ENCODE measurements at regions not wholly inside any gene's neighbourhood (a gene's known extent, or its start where the extent isn't known, plus 50 kb on each side); places are given as distances from the start of the nearest gene placed in this dataset.

DNA sequence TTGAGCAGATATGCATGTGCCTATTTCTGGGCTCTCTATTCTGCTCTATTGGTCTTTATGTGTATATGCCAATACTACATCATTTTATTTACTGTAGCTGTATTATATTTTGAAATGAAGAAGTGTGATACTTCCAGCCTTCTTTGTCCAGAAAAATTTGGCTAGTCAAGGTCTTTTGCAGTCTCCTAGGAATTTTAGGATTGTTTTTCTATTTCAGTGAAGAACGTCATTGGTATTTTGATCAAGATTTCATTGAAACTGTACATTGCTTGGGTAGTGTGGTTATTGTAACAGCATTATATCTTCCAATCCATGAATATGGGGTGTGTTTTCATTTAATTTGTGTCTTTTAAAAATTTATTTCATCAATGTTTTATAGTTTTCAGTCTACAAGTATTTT lies 400.3 kb downstream of the AASDHPPT start:
- no peaks in the 10 kb centered on the region for H3K4me1 Mint-ChIP-seq
- H3K27ac Mint-ChIP-seq = no peak overlapping the region
- H3K4me3 Mint-ChIP-seq = no peak overlapping the region
- no peaks in the 10 kb centered on the region for H3K9me3 Mint-ChIP-seq
- no peaks in the 10 kb centered on the region for H3K36me3 Mint-ChIP-seq
- no peaks in the 10 kb centered on the region for H3K27me3 Mint-ChIP-seq
- ATAC-seq = no peak

DNA sequence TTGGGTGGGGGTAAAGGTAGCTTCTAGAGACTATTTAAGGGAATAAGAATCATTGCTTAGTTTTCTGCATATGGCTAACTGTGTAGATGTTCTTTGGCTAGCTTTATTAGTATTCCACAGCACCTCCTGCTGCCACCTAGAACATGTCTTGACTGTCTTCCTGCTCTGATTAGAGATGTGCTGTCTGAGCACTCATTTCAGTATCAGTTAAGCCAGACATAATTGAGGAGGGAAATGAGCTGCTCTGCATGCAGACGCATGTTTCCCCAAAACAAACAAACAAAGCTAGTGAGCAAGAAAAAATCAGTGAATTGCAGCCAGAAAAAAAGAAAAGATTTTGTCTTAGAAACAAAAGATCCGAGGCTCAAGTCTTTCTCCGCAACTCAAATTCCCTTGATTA lies 402.2 kb downstream of the AASDHPPT start:
- ATAC-seq = no peak
- H3K36me3 Mint-ChIP-seq = no peaks in the 10 kb centered on the region
- no peaks in the 10 kb centered on the region for H3K9me3 Mint-ChIP-seq
- H3K27me3 Mint-ChIP-seq = no peaks in the 10 kb centered on the region
- no peak overlapping the region for H3K27ac Mint-ChIP-seq
- no peak overlapping the region for H3K4me3 Mint-ChIP-seq
- no peaks in the 10 kb centered on the region for H3K4me1 Mint-ChIP-seq

DNA sequence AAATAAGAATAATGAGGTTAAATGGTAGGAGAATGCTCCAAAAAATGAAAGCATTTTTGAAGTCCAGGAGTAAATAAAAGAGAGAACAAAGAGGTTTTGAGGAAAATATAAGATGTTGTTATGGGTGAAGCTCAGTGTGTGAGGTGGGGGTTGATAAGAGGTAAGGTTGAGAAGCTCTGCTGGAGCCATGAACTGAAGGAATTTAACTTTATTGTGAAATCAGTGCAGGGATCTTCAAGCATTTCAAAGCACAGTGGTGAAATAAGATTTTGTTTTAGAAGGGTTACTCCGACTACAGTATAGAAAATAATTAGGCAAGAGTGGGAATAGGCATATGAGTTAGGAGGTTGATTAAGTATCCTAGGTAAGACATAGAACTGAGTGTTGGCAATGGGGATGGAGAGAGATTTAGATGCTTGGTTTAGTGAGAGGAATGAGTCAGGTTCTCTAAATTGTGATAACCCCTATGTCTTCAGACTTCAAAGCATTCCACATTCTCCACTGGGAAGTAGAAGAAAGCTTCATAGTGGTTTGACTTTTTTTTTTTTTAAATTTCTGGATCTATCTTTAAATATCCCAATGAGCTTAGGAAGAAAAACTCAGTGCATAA lies 403.2 kb downstream of the AASDHPPT start:
- Mint-ChIP-seq H3K9me3 (no peaks in the 10 kb centered on the region), H3K4me3 (no peak overlapping the region), H3K27ac (no peak overlapping the region), H3K36me3 (no peaks in the 10 kb centered on the region), H3K27me3 (no peaks in the 10 kb centered on the region), H3K4me1 (no peaks in the 10 kb centered on the region)
- ATAC-seq = no peak

DNA sequence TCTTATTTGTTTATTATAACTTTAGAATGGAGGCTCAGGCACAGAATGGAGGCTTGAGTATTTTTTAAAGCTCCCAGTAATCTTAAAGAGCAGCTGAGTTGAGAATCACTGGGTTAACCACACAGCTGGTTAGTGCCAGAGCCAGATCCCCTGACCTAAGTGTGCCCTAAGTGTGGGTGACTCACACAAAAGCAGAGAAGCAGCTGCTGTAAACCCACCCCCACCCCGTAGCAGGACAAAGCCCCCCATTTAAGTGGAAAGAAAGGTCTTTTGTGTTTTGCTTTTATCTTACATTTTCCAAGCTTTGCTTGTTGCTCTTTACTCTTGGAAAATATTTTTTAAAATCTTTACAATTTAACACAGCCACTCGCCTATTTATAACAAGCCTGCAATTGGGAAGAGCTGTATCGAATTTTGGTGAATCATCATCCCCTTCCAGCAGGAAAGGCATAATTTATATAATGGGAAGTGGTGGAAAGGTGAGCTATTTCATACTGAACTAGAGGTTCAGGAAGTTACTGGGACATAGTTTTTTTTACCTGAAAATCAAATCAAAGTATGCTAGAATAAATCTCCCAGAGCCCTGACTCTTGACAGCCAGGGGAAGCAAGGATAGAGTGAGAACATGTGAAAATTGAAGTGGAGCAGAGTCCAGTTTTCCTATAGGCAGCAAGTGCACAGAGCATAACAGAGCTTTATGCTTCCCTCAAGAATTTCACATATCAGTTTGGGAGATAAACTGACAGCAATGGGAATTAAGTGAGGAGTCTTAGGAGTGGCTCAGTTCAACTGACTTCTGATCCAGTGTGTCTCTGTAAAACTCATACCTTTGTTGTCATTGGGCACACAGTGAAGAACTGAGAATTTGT lies 405.7 kb downstream of the AASDHPPT start:
- H3K36me3 Mint-ChIP-seq = no peaks in the 10 kb centered on the region
- H3K4me3 Mint-ChIP-seq = no peak overlapping the region
- ATAC-seq = no peak
- H3K4me1 Mint-ChIP-seq = no peaks in the 10 kb centered on the region
- H3K27ac Mint-ChIP-seq = no peak overlapping the region
- no peaks in the 10 kb centered on the region for H3K27me3 Mint-ChIP-seq
- H3K9me3 Mint-ChIP-seq = no peaks in the 10 kb centered on the region

DNA sequence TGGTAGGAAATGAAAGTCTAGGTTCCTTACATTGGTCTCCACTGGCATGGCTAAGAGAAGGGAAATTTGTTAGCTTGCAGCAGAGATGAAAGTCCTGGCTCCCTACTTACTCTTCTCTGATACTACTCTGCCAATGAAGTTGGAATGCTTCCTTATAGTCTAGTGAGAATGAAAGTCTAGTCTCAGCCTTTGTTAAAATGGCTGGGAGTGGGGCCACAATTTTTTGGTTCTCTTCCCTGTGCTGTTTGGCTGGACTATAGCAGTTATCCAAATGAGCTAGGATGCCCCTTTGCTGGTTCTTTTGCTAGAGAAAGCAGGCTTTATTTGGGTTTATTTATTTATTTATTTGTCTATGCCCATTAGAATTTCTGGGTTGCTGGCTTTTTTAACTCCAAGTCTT lies 414.3 kb downstream of the AASDHPPT start:
- Mint-ChIP-seq H3K4me3 (no peak overlapping the region), H3K4me1 (no peaks in the 10 kb centered on the region), H3K9me3 (peaks cover 3% of the 10 kb centered on the region), H3K27ac (no peak overlapping the region), H3K27me3 (no peaks in the 10 kb centered on the region), H3K36me3 (no peaks in the 10 kb centered on the region)
- ATAC-seq = no peak

DNA sequence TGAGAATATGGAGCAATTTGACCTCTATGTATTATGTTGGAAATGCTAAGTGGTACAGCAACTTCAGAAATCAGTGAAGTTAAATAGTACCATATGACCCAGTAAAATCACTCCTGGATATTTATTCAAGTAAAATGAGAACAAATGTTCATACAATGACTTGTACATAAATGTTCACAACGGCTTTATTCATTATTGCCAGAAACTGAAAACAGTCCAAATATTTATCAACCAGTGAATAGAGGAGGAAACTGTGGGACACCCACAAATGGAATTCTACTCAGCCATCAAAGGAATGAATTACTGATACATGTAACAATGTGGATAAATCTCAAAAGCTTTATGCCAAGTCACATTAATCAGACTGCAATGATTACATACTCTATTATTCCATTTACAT lies 416.3 kb downstream of the AASDHPPT start:
- no peaks in the 10 kb centered on the region for H3K4me1 Mint-ChIP-seq
- ATAC-seq = no peak
- no peak overlapping the region for H3K4me3 Mint-ChIP-seq
- no peaks in the 10 kb centered on the region for H3K36me3 Mint-ChIP-seq
- no peaks in the 10 kb centered on the region for H3K27me3 Mint-ChIP-seq
- H3K27ac Mint-ChIP-seq = no peak overlapping the region
- H3K9me3 Mint-ChIP-seq = peaks cover 3% of the 10 kb centered on the region

DNA sequence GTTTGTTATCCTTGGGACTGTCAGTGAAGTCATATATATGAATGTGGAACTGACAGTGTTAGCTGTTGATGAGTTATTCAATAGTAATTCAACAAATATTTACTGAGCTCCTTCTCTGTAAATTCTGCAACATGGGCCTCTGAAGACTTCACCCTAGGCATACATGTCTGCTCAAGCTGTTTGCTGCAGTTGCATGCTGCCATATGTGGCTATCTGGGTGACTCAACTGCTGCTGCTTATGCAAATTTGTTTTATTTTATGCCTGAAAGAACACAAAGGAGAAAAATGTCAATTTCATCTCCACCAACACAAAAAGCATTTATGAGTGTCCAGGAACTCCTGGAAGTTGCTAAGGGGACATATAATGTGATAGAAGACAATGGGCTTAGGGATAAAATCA lies 417.6 kb downstream of the AASDHPPT start:
- no peak overlapping the region for H3K4me3 Mint-ChIP-seq
- H3K27me3 Mint-ChIP-seq = no peaks in the 10 kb centered on the region
- ATAC-seq = no peak
- H3K36me3 Mint-ChIP-seq = no peaks in the 10 kb centered on the region
- H3K4me1 Mint-ChIP-seq = no peaks in the 10 kb centered on the region
- peaks cover 3% of the 10 kb centered on the region for H3K9me3 Mint-ChIP-seq
- no peak overlapping the region for H3K27ac Mint-ChIP-seq

DNA sequence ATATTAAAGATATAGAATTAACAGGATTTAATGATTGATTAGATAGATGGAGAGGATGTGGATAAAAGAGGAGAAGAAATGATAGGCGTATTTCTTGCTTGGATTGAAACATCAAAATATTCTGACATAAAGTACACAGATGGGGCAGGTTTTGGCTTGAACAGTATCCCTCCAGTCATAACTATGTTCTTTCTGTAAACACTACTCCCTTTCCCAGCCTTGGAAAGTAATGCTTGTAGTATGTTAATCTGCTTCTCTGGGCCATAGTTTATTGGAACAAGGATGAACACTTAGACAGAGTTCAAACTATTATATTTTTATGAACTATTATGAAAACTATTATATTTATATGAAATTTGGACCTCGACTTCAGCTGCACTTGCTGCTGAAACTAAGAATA lies 419.2 kb downstream of the AASDHPPT start:
- H3K27me3 Mint-ChIP-seq = no peaks in the 10 kb centered on the region
- peaks cover 3% of the 10 kb centered on the region for H3K9me3 Mint-ChIP-seq
- no peak for ATAC-seq
- no peaks in the 10 kb centered on the region for H3K36me3 Mint-ChIP-seq
- no peak overlapping the region for H3K4me3 Mint-ChIP-seq
- H3K4me1 Mint-ChIP-seq = no peaks in the 10 kb centered on the region
- no peak overlapping the region for H3K27ac Mint-ChIP-seq

DNA sequence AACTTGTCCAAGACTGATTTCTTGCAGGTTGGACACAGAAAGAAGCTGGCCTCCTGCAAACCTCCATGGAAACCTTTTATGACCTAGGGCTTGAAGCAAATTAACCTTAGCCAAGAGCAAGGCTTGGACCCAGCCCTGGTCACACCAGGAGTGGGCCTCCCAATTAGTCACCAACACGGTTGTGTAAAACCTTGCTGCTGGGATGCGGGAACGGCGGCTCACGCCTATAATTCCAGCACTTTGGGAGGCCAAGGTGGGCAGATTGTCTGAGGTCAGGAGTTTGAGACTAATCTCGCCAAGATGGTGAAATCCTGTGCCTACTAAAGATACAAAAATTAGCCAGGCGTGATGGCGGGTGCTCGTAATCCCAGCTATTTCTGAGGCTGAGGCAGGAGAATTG lies 419.9 kb downstream of the AASDHPPT start:
- peaks cover 6% of the 10 kb centered on the region for H3K9me3 Mint-ChIP-seq
- no peaks in the 10 kb centered on the region for H3K4me1 Mint-ChIP-seq
- ATAC-seq = no peak
- H3K36me3 Mint-ChIP-seq = no peaks in the 10 kb centered on the region
- H3K27me3 Mint-ChIP-seq = no peaks in the 10 kb centered on the region
- H3K4me3 Mint-ChIP-seq = no peak overlapping the region
- no peak overlapping the region for H3K27ac Mint-ChIP-seq

DNA sequence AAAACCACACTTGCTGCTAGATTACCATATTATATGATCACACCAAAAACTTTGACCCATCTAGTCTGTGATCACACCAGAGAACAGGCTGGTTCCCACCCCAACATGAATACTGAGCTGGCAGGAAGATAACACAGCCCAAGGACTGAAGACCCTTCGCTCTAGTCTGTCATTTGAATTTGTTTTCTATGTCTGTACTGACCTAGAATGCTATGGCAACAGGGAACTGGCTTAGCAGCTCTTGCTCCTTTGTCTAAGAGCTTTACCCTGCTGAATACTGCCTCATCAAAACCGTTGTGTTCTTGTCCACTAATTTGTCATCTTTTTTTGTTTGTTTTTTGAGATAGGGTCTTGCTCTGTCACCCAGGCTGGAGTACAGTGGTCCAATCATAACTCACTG lies 420.4 kb downstream of the AASDHPPT start:
- Mint-ChIP-seq H3K4me3 (no peak overlapping the region), H3K27ac (no peak overlapping the region), H3K4me1 (no peaks in the 10 kb centered on the region), H3K36me3 (no peaks in the 10 kb centered on the region), H3K9me3 (peaks cover 6% of the 10 kb centered on the region), H3K27me3 (no peaks in the 10 kb centered on the region)
- ATAC-seq = no peak

DNA sequence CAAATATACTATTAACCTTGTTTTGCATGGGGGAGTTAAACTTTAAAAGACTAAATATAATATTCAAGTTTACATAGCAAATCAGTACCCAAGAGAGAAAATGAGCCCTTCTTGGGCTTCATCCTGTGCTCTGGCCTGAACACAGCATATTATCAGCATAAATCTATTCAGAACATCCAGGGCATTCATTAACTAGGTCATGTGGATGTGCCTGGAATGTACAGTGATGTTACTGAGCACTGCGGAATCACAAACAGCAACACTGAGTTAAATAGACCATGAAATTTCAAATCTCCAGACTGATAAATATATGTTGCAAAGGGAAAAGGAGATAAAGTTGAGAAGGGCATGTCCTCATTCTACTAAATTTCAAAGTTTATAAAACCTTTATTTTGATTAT lies 426.4 kb downstream of the AASDHPPT start:
- no peak overlapping the region for H3K27ac Mint-ChIP-seq
- H3K4me1 Mint-ChIP-seq = no peaks in the 10 kb centered on the region
- H3K27me3 Mint-ChIP-seq = no peaks in the 10 kb centered on the region
- ATAC-seq = no peak
- H3K4me3 Mint-ChIP-seq = no peak overlapping the region
- H3K9me3 Mint-ChIP-seq = peaks cover 3% of the 10 kb centered on the region
- no peaks in the 10 kb centered on the region for H3K36me3 Mint-ChIP-seq

DNA sequence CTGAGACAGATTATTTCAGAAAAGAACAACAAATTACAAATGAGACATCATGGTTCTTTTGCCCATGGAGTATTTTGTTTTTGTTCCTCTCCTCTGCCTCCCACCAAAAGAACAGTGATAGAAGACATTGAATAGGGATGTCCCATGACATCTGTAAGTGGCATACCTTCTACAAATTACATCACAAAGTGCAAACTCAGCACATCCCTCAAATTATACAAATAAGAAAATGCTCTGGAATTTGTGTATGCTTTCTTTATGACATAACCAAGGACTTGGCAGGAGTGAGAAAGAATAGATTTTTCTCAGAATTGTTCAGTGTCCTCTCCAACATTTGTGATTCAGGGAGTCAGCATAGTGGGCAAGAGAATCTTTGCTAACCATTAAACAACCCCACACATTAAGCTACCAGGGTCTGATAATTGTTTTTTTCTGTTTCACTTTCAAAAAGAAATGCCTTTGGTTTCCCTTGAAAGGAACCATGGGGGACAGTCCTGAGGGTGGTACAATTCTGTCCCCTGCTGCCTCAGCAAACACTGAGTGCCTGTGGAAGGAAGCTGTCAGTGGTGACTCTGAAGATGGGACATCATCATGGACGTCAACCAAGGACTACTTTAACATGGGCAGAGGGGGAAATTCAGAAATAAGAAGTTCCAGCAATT lies 430.3 kb downstream of the AASDHPPT start:
- Mint-ChIP-seq H3K4me1 (no peaks in the 10 kb centered on the region), H3K4me3 (no peak overlapping the region), H3K9me3 (no peaks in the 10 kb centered on the region), H3K27ac (no peak overlapping the region), H3K27me3 (no peaks in the 10 kb centered on the region), H3K36me3 (no peaks in the 10 kb centered on the region)
- no peak for ATAC-seq

DNA sequence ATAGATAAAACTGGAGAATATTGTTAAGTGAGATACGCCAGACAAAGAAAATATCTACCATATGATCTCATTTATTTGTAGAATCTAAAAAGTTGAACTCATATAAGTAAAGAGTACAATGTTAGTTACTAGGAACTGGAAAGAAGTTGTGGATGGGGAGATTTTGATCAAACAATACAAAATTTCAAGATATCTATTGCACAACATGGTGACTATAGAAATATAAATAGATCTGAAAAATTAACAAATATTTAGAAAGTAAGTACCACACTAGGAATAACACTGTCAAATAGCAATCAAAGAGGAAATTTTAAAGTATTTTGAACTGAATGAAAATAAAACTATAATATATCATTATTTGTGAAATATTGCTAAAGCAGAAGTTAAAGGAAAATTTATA lies 437.2 kb downstream of the AASDHPPT start:
- Mint-ChIP-seq H3K4me3 (no peak overlapping the region), H3K36me3 (no peaks in the 10 kb centered on the region), H3K27me3 (no peaks in the 10 kb centered on the region), H3K9me3 (no peaks in the 10 kb centered on the region), H3K4me1 (no peaks in the 10 kb centered on the region), H3K27ac (no peak overlapping the region)
- no peak for ATAC-seq

DNA sequence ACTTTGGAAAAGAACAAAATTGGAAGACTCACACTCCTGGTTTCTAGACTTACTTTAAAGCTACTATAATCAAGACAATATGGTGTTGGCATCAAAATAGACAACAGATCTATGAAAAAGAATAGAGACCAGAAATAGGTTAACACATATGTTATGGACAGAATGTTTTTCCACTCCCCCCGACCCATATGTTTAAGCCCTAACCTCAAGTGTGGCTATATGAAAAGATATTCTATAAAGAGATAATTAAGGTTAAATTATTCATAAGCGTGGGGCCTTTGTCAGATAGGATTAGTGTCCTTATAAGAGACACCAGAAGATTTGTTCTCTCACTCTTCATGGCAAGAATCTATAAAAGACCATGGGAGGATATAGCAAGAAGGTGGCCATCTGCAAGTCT lies 440.0 kb downstream of the AASDHPPT start:
- no peak overlapping the region for H3K27ac Mint-ChIP-seq
- no peak for ATAC-seq
- no peaks in the 10 kb centered on the region for H3K36me3 Mint-ChIP-seq
- no peak overlapping the region for H3K4me3 Mint-ChIP-seq
- H3K9me3 Mint-ChIP-seq = no peaks in the 10 kb centered on the region
- no peaks in the 10 kb centered on the region for H3K4me1 Mint-ChIP-seq
- no peaks in the 10 kb centered on the region for H3K27me3 Mint-ChIP-seq

DNA sequence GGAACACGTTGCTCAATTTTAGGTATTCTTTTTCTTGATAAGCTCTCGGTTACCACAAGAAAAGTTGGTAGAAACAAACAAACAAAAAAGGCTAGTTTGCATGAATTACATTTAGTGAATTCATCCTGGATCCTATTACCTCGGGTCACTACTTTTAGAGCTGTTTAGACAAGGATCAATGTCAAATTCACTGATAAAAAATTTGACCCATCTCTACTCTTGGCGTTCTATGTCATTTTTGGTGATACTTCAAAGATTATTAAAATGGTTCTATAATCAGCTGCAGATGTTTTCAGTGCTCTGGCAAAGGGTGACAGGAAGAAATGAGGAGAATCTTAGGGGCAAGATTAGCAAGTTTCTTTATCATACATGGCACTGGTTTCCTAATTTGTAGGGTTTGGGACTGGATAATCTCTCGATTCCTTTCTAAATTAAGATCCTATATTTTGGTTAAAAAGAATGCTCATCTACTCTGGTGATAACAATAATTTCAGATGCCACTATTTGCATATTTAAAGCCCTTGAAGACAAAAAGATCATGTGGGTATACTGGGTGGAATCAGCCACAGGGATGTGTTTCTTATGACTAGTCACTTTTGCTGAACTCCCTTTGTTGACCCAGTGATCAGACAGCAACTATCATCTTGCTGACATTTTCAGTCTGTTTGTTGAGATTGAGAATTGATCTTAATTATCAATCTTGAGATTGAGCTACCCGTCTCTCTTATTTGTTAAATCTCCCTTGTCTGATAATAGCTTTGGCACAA lies 442.9 kb downstream of the AASDHPPT start:
- no peak overlapping the region for H3K27ac Mint-ChIP-seq
- H3K9me3 Mint-ChIP-seq = no peaks in the 10 kb centered on the region
- no peaks in the 10 kb centered on the region for H3K36me3 Mint-ChIP-seq
- no peaks in the 10 kb centered on the region for H3K4me1 Mint-ChIP-seq
- H3K27me3 Mint-ChIP-seq = no peaks in the 10 kb centered on the region
- H3K4me3 Mint-ChIP-seq = no peak overlapping the region
- ATAC-seq = no peak

All from stimulated activated memory B cell treated with anti-CD40 and anti-IgM and Interleukin-4, amounts not matched to agents 10 μg/mL and 1 μg/mL and 100 μg/mL, for 72 hours (primary cell).